GM21390 (cell line): ENCODE measurements at regions not wholly inside any gene's neighbourhood (a gene's known extent, or its start where the extent isn't known, plus 50 kb on each side); places are given as distances from the start of the nearest gene placed in this dataset.
"Not testable (repeated sequence)": the region's sequence is repeated elsewhere in the genome, so short reads cannot be mapped to it uniquely, and the experiment has no call there.

ENCODE experiments used
- ATAC-seq: cut with Tn5 transposase; IDR thresholded peaks from one replicate; pipeline ENCODE4 v1.9.1; 2021; ENCODE audit not compliant: unreplicated experiment

DNA sequence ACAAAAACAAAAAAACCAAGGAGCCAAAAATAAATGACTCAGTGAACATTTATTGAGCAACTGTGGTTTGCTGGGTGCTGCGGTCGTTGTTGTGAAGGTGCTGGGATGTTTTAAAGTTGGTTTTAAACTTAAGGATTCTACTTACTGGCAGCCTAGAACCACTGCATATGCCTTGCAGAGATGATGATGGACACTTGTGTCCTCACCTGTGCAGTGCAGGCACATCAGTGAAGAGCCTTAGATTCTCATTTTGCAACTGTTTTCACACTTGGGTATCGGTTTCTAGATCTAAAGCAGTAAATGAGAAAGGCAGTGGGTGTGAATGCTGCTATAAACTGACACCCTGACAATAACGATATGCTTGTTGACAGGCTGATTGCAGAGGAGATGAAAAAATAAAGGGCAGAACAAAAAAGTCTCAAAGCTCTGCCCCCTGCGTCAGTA lies 68.8 kb downstream of the UTRN start:
- peak; percentile 79 for ATAC-seq

DNA sequence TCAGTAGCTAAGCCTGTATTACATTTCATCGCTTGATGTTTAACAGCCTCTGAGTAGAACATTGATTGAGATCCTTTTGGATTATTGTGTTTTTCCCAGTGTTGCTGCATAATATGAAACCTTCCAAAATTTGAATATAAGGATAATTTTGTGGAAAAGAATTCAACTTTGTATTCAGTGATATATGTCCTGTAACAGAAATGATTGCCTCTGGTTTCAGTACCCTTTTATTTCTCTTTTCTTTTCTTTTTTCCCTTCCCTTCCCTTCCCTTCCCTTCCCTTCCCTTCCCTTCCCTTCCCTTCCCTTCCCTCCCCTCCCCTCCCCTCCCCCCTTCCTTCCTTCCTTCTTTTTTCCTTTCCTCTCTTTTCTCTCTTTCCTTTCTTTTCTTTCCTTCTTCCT lies 74.6 kb downstream of the UTRN start:
- ATAC-seq: no peak

DNA sequence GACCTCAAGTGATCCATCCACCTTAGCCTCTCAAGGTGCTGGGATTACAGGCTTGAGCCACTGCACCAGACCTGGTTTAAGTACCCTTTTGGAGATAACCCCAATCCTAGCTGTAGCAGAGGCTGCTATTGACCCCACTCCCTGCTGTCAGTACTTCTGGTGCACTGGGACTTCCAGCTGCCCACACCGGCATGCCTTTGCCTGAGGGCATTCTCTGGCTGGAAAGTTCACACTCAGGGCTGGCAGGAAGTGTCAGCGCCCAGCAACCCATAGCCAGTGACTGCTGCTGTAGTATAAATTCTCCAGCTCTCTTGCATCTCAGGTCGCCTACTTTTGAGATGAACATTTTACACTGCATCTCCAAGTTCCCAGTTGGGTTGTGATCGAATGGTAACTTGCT lies 75.3 kb downstream of the UTRN start:
- no peak for ATAC-seq

GRCh38 chr6:144361016-144361415 lies 75.9 kb downstream of the UTRN start:
- no peak for ATAC-seq

DNA sequence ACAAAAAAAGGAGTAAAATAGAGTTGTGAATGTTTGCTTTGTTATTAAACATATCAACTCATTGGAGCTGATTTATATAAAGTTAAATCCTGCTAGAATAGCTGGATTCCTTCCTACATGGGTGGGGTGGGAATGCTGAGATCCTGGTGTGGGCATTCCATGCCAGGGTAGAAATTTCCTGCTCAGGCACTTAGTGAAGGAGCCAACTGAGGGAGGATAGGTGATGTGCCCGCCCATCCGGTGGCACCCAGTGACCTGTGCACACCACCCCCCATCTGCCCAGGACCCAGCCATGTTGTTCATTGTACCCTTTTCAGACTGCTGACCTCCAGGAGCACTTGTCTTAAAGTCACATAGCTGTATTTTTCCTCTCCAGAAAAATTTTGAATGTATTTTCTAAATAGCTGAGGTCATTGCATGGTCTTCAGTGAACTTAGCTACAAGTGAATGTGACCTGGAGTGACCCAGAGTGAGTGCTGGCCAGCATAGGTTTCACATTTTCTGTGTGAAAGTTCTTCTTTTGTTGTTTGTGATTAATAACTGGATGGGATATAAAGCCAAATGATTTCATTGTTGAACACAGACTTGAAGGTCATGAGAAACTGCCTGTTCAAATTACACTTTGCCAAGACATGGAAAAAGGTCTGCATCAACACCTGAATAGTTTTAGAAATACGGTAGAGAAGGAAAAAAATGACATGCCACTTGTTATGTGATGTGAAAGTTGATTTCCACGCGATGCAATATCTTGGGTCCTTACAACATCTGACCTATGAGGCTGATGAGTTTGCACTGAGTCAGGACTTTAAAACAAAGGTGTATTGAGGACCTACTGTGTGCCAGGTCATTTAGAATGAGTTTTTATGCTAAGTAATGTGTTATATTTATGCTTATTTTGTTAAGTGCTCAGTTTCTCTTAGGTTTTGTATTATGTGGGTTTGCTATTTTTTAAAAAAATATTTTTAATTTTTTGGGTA lies 77.2 kb downstream of the UTRN start:
- no peak for ATAC-seq

GRCh38 chr6:144364208-144364720 lies 79.1 kb downstream of the UTRN start:
- no peak for ATAC-seq

- no peak for ATAC-seq
Observed at GRCh38 chr6:144364782-144365181, 79.6 kb downstream of the UTRN start.

DNA sequence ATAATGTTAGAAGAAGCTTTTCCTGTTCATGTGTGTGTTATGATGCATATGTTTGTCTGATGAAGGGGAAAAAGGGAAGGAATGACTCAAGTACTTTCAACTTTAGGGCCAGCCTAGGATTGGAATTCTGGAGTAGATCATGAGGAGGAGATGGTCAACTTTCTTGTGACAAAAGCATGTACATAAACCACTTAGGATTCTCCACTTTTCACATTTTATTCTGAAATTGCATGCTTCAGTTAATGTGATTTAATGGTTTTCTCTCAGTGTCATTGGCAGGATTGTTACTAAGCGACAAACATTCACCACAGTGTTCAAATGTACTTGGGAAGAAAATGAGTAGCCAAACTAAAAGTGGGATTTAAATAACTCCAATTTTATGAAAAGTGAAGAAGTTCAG lies 80.1 kb downstream of the UTRN start:
- no peak for ATAC-seq

DNA sequence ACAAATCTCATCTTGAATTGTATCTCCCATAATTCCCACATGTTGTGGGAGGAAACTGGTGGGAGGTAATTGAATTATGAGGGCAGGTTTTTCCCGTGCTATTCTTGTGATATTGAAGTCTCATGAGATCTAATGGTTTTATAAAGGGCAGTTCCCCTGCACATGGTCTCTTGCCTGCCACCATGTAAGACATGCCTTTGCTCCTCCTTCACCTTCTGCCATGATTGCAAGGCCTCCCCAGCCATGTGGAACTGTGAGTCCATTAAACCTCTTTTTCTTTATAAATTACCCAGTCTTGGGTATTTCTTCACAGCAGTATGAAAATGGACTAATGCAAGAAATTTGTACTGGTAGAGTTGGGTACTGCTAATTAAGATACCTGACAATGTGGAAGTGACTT lies 84.6 kb downstream of the UTRN start:
- not testable (repeated sequence) for ATAC-seq

DNA sequence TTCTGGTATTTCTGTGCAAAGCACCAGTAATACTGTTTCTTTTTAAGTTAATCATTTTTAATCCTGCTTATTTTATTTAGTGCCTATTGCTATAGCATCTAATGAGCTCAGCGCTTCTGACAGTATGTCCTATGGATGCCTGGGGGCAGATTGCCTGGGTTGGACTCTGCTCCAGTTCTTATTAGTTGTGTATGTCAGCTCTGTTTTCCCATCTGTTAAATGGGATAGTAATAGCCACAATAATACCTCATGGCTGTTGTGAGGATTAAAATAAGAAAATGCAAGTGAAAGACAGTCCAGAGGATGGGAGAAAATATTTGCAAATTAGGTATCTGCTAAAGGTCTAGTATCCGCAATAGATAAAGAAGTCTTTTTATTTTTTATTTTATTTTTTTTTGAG lies 87.0 kb downstream of the UTRN start:
- no peak for ATAC-seq

DNA sequence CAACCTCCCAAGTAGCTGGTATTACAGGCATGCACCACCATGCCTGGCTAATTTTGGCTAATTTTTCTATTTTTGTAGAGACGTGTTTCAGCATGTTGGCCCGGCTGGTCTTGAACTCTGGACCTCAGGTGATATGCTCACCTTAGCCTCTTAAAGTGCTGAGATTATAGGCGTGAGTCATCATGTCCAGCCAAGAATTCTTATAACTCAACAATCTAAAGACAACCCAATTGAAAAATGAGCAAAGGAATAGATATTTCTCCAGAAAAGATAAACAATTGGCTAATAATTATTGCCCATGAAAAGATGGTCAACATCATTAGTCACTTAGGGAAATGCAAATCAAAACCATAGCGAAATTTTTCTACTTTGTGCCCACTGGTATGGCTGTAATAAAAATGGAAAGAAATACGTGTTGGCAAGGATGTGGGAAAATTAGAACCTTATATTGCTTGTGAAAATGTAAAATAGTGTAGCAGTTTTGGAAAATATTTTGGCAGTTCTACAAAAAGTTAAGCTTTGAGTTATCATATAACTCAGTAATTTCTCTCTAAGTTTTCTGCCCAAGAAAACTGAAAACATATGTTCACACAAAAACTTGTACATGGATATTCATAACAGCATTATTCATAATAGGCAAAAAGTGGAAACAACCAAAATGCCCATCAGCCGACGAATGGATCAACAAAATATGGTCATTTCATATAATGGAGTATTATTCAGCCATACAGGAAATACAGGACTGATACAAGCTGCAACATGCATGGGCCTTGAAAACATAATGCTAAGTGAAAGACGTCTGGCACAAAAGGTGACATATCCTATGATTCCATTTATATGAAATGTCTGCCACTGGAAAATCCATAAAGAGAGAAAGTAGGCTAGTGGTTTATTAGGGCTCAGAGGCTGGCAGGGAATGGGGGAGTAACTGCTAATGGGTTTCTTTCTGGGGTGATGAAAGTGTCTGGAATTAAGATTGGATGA lies 87.8 kb downstream of the UTRN start:
- no peak for ATAC-seq

- ATAC-seq: not testable (repeated sequence)
Observed at GRCh38 chr6:144374525-144374924, 89.4 kb downstream of the UTRN start.

DNA sequence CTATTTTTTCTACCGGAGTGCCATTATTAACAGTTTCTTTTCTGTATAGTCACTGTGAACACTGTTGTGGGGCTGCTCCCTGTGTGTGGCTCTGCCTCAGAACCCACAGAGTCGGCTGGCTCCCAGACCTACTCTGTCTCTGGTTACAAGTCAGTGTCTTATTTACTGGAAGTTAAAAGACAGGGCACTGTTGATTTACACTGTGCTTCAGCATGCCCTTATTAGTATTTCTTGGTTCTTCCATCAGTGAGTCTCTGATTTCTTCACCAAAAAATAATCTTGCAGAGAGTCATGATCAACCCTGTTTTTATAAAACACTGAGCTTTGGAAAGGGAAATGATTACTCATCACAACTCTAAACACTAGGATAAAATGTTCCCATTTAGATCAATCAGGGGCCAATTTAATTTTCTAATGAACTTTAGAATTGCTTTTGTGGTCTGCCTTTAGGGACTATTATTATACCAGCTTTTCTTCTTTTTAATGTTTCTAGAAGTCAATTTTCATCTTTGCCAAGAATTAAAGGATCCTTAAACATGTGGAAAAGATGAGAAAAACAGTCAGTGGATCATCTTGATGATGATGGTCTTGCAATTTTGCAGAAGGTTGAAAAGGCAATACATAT lies 92.6 kb downstream of the UTRN start:
- no peak for ATAC-seq

DNA sequence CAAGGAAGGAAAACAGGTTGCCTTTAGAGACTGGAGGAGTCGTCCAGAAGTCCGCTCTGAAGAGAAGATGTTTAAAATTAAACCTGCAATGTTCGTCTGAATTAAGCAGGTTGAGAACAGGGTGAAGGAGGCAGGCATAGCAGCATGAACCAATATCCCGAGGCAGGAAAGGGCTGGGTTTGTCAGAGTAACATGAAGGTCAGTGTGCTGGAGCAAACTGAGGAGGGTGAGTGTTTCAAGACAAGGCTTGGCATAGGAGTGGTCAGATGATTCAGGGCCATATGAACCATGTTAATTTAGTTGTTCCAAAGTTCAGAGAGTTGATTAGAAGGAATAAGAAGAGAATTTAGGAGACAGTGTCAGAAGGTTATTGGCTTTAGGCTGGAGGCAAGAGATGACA lies 93.3 kb downstream of the UTRN start:
- ATAC-seq: no peak

GRCh38 chr6:144379356-144379755 lies 94.2 kb downstream of the UTRN start:
- no peak for ATAC-seq

- ATAC-seq: not testable (repeated sequence)
Observed at GRCh38 chr6:144381499-144381898, 96.4 kb downstream of the UTRN start.

- no peak for ATAC-seq
Observed at GRCh38 chr6:144383336-144383735, 98.2 kb downstream of the UTRN start.

DNA sequence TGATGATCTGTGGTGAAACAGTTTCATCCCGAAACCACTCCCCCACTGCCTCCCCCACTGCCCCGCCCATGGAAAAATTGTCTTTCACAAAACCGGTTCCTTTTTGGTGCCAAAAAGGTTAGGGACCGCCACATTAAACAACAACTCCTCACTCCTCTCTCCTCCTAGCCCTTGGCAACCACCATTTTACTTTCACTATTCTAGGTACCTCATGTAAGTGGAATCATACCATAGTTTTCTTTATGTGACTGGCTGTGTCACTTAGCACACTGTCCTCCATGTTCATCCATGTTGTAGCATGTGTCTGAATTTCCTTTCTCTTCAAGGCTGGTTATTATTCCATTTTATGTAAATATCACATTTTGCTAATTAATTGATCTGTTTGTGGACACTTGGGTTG lies 99.3 kb downstream of the UTRN start:
- ATAC-seq: no peak

GRCh38 chr6:144389474-144389873 lies 104.3 kb downstream of the UTRN start:
- not testable (repeated sequence) for ATAC-seq

- ATAC-seq: no peak
Observed at GRCh38 chr6:144390202-144390601, 105.1 kb downstream of the UTRN start.

DNA sequence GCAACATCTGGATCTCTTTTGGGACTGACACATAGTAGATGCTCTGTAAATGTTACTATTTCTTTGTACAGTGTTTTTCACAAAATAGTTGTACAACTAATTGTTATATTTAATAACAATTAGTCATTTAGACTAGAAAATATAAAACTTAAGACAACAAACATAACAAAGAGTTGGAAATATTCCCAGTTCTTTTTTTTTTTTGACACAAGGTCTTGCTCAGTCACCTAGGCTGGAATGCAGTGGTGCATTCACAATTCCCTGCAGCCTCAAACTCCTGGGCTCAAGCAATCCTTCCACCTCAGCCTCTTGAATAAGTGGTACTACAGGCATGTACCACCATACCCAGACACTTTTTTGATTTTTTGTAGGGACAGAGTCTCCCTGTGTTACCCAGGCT lies 105.8 kb downstream of the UTRN start:
- no peak for ATAC-seq
